Adrenal gland (tissue), 9 donors: ENCODE measurements at regions not wholly inside any gene's neighbourhood (a gene's known extent, or its start where the extent isn't known, plus 50 kb on each side); places are given as distances from the start of the nearest gene placed in this dataset.

Experiments
- DNase-seq, 7 donors: peaks; one replicate each; pipeline ENCODE4 v3.0.0-alpha.2; 2019 to 2020
- H3K27ac ChIP-seq, 5 donors: fragments of 200-600 bp; sonication (generic) in 4 of 5; 1 replicate in 3 of 5; 2 replicates in 2 of 5; pipeline versions ENCODE4 v1.5.1 to v1.8.0; 2016 to 2020; ENCODE audit warnings: mild to moderate bottlenecking in 1 of 5
- H3K27me3 ChIP-seq: fragments of 200-600 bp; 2 replicates; pipeline ENCODE4 v1.8.0; 2021
- H3K36me3 ChIP-seq, 2 donors: fragments of 200-600 bp; replicated peaks in 1 of 2; 1 replicate in 1 of 2; 2 replicates in 1 of 2; pipeline versions ENCODE4 v1.5.1 to v1.8.0; 2018 to 2022
- H3K4me1 ChIP-seq, 2 donors: fragments of 200-600 bp; replicated peaks in 1 of 2; 1 replicate in 1 of 2; 2 replicates in 1 of 2; pipeline versions ENCODE4 v1.5.1 to v1.8.0; 2018 to 2021
- H3K4me3 ChIP-seq, 4 donors: fragments of 200-600 bp; sonication (generic) in 3 of 4; one replicate each; pipeline ENCODE4 v1.5.1; 2016 to 2018
- H3K9me3 ChIP-seq, 3 donors: fragments of 200-600 bp; sonication (generic) in 1 of 3; replicated peaks in 1 of 3; 1 replicate in 2 of 3; 2 replicates in 1 of 3; pipeline versions ENCODE4 v1.5.1 to v1.8.0; 2016 to 2021
- POLR2A ChIP-seq, 2 donors: fragments of 450-650 bp; IDR thresholded peaks; one replicate each; pipeline ENCODE4 v1.6.1; 2017; ENCODE audit warnings: antibody characterized with exemption in 2 of 2, mild to moderate bottlenecking in 2 of 2, moderate library complexity in 1 of 2
- WGBS, 4 donors: extraction: QIAGEN DNeasy Blood & Tissue Kit in 2 of 4; methylation state at CpG; one replicate each; pipeline versions ENCODE4 v1.1.5 to v1.1.7; 2013 to 2017; 5-methylcytosine and 5-hydroxymethylcytosine counted together
- intact Hi-C, 2 donors: fragments of 100-400 bp; cut with DNase I; formaldehyde crosslinking; loops; one replicate each; pipeline versions ENCODE4 v1.14.1 to v1.15.0; 2022 to 2023
- TF ChIP-seq, protein P1 (sequence below), 6 experiments: fragments of 450-650 bp in 4 of 6; fragments of 200-600 bp in 2 of 6; sonication (generic) in 1 of 6; IDR thresholded peaks; 1 replicate in 5 of 6; 2 replicates in 1 of 6; pipeline versions ENCODE4 v1.5.1 to v1.8.0; 2016 to 2021; ENCODE audit warnings: antibody characterized with exemption in 6 of 6, mild to moderate bottlenecking in 2 of 6, moderate library complexity in 1 of 6
- donor health status: healthy with polysubstance abuse.
- donor health status: Bipolar disorder and iron deficiency.
- donor health status: DM: yes; HTN: yes; CAD: no.
- donor health status: DM: no; HTN: no; CAD: no.
- donor health status: DM: no; HTN: no; CAD: no.

DNA sequence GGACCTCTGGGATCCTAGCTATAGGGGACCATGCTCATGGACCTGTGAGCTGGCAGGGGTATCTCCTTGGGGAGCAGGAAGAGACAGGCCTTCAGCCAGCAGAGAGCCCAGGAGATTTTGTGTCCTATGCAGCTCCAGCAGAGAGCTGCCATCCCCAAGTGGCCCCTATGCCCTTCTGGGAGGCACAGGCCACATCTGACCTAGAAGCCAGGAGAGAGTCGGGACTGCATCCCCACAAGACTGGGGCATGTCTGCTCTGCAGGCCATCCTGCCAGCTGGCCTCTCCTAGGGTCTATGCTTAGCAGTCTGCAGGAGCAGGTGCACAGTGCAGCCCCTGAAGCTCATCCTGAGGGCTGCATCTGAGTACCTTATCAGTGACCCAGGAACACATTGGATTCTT, 279.5 kb downstream of the KIF2B start:
- TF ChIP-seq, protein P1, sequence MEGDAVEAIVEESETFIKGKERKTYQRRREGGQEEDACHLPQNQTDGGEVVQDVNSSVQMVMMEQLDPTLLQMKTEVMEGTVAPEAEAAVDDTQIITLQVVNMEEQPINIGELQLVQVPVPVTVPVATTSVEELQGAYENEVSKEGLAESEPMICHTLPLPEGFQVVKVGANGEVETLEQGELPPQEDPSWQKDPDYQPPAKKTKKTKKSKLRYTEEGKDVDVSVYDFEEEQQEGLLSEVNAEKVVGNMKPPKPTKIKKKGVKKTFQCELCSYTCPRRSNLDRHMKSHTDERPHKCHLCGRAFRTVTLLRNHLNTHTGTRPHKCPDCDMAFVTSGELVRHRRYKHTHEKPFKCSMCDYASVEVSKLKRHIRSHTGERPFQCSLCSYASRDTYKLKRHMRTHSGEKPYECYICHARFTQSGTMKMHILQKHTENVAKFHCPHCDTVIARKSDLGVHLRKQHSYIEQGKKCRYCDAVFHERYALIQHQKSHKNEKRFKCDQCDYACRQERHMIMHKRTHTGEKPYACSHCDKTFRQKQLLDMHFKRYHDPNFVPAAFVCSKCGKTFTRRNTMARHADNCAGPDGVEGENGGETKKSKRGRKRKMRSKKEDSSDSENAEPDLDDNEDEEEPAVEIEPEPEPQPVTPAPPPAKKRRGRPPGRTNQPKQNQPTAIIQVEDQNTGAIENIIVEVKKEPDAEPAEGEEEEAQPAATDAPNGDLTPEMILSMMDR (IDR thresholded peaks at IDR 0.05) = no peak
- TF ChIP-seq POLR2A (IDR thresholded peaks at IDR 0.05) = no peak
- WGBS, 4 donors = 80 to 93% (median 82%) methylated on average over 1 of the region's 1 CpG; no CpG with 5 or more reads in 1 of the 4 donors
- intact Hi-C loops = no loop called here

DNA sequence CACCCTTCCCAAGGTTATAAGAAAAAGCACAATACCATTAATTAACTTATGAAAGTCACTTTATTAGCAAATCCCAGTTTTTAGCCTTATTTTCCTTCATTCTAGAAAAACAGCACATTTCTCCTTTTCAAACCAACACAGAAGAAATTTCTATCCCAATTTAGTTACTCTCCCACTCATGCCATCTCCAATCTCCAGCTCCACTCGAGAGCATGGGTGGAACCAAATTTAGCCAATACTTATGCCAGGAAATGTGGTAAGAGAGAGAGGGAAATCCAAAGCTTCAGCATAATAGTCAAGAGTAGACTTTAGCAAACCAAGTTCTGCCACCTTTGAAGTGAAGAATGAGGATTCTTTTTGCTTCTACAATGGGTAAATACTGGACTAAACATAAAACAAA, 288.8 kb downstream of the KIF2B start:
- Histone ChIP-seq H3K9me3 (no peaks in the 10 kb centered on the region), H3K36me3 (no peaks in the 10 kb centered on the region), H3K4me1 (no peaks in the 10 kb centered on the region), H3K4me3 (no peak overlapping the region), H3K27me3 (no peaks in the 10 kb centered on the region), H3K27ac (no peak overlapping the region)
- DNase-seq = no peak
- intact Hi-C loops = no loop called here
- WGBS, 4 donors = 29 to 45% (median 35%) methylated on average over 1 of the region's 1 CpG
- no peak for TF ChIP-seq POLR2A (IDR thresholded peaks at IDR 0.05)
- TF ChIP-seq, protein P1 (IDR thresholded peaks at IDR 0.05) = no peak

More for the DNA sequence above, 279.5 kb downstream of the KIF2B start:
- Histone ChIP-seq H3K27ac (no peak overlapping the region), H3K4me1 (no peaks in the 10 kb centered on the region), H3K4me3 (no peak overlapping the region), H3K36me3 (no peaks in the 10 kb centered on the region), H3K27me3 (no peaks in the 10 kb centered on the region), H3K9me3 (no peaks in the 10 kb centered on the region)
- no peak for DNase-seq

GRCh38 chr17:54117452-54117851, 294.7 kb downstream of the KIF2B start:
- no peak for DNase-seq
- H3K4me3 ChIP-seq = no peak overlapping the region
- no peaks in the 10 kb centered on the region for H3K9me3 ChIP-seq
- no peaks in the 10 kb centered on the region for H3K4me1 ChIP-seq
- TF ChIP-seq, protein P1 (IDR thresholded peaks at IDR 0.05) = no peak
- no peak for TF ChIP-seq POLR2A (IDR thresholded peaks at IDR 0.05)
- WGBS, 4 donors = 81 to 90% (median 85%) methylated on average over 3 of the region's 3 CpGs
- H3K27me3 ChIP-seq = no peaks in the 10 kb centered on the region
- intact Hi-C loops = no loop called here
- no peak overlapping the region for H3K27ac ChIP-seq
- H3K36me3 ChIP-seq = no peaks in the 10 kb centered on the region

DNA sequence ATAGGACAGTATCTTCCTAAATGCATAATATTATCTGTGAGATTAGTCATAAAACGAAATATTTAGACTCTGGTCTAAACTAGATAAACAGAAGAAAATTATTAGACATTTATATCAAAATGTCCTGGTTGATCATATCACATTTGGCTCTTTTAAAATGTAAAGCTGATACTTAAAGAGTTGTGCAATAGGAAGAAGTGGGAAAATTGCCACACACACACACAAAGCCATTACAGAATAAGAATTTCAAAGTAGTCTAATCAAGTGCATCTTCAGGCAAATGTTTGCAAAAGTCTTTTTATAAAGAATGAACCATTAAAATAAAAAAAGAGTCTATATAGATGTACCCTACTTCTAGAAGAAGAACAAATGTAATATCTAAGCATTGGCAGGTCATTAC, 301.7 kb downstream of the KIF2B start:
- H3K36me3 ChIP-seq = no peaks in the 10 kb centered on the region
- no peaks in the 10 kb centered on the region for H3K27me3 ChIP-seq
- H3K27ac ChIP-seq = no peak overlapping the region
- DNase-seq = no peak
- no peaks in the 10 kb centered on the region for H3K9me3 ChIP-seq
- WGBS, 4 donors = 18 to 29% (median 23%) methylated on average over 1 of the region's 1 CpG
- TF ChIP-seq, protein P1 (IDR thresholded peaks at IDR 0.05) = no peak
- no peak for TF ChIP-seq POLR2A (IDR thresholded peaks at IDR 0.05)
- intact Hi-C loops = no loop called here
- H3K4me1 ChIP-seq = no peaks in the 10 kb centered on the region
- no peak overlapping the region for H3K4me3 ChIP-seq
